ENCODE measurements at regions not wholly inside any gene's neighbourhood (a gene's known extent, or its start where the extent isn't known, plus 50 kb on each side); places are given as distances from the start of the nearest gene placed in this dataset.

DNA sequence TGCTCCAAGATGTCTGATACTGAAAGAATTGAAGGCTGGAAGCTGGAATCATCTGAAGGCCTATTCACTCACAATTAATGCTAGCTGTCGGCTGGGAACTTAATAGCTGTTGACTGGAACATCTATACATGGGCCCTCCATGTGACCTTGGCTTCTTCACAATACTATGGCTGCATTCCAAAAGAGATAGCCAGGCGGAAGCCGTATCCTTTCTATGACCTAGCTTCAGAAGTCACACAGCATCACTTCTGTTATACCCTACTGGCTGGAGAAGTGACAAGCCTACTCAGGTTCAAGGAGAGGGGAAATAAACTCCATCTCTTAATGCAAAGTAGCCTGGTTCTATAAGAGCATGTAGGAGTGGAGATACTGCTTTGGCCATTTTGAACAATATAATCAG, 50.9 kb upstream of the SPRED1 start:
- DNase-seq (ENCODE audit: low read depth, low spot score) = peak; percentile 3
- CTCF ChIA-PET = interaction anchor here (0.9 kb wide), 1 partner anchor 14 kb away, joined by 3 read pairs; no protein-coding TSS in a partner anchor
- dilution Hi-C loops (cut with MboI; ENCODE audit: extremely low pct_ligation_motif_present, low sequenced_read_pairs) = no loop called here

More for the DNA sequence above, 50.9 kb upstream of the SPRED1 start:
- Histone ChIP-seq H3K4me3 (replicated peaks in 1 of 3; ENCODE audit: insufficient read depth in 1 of 3, low read depth in 1 of 3, low read length in 3 of 3) (no peak overlapping the region), H3K27ac (ENCODE audit: insufficient read depth, low read depth, low read length) (no peak overlapping the region), H2AFZ (ENCODE audit: low read depth, low read length) (no peak overlapping the region), H3K79me2 (ENCODE audit: control insufficient read depth, insufficient read depth, low read length) (no peaks in the 10 kb centered on the region), H3K27me3 (ENCODE audit: control insufficient read depth in 2 of 2, insufficient read depth in 2 of 2, low read length in 2 of 2) (peaks cover 13 to 34% of the 10 kb centered on the region in 2 experiments), H3K4me2 (ENCODE audit: insufficient read depth, low read length) (no peak overlapping the region), H3K36me3 (ENCODE audit: control insufficient read depth in 2 of 2, extremely low read depth in 1 of 2, insufficient read depth in 2 of 2, low read length in 2 of 2) (no peaks in the 10 kb centered on the region), H3K4me1 (ENCODE audit: control insufficient read depth, extremely low read depth, insufficient read depth, low read length) (peaks cover 4% of the 10 kb centered on the region), H3K9me1 (replicated peaks; ENCODE audit: control insufficient read depth, extremely low read depth, insufficient read depth, low read length) (no peaks in the 10 kb centered on the region), H4K20me1 (replicated peaks; ENCODE audit: control insufficient read depth, extremely low read depth, insufficient read depth, low read length) (no peaks in the 10 kb centered on the region), H3K9ac (replicated peaks; ENCODE audit: extremely low read depth, insufficient read depth, low read length) (no peak overlapping the region), H3K9me3 (replicated peaks; ENCODE audit: control insufficient read depth, insufficient read depth, low read length) (no peaks in the 10 kb centered on the region)
- POLR2A ChIA-PET = no interaction called here
- BruUV-seq (replicated peaks) = no TSS peak
- intact Hi-C loops (cut with micrococcal nuclease) = no loop called here
- no peak for TF ChIP-seq MYC (IDR thresholded peaks at IDR 0.05; ENCODE audit: low read depth, low read length)
- no peak for TF ChIP-seq FOS (IDR thresholded peaks at IDR 0.05; ENCODE audit: borderline replicate concordance, insufficient read depth, low read length)
- TF ChIP-seq, protein P1, sequence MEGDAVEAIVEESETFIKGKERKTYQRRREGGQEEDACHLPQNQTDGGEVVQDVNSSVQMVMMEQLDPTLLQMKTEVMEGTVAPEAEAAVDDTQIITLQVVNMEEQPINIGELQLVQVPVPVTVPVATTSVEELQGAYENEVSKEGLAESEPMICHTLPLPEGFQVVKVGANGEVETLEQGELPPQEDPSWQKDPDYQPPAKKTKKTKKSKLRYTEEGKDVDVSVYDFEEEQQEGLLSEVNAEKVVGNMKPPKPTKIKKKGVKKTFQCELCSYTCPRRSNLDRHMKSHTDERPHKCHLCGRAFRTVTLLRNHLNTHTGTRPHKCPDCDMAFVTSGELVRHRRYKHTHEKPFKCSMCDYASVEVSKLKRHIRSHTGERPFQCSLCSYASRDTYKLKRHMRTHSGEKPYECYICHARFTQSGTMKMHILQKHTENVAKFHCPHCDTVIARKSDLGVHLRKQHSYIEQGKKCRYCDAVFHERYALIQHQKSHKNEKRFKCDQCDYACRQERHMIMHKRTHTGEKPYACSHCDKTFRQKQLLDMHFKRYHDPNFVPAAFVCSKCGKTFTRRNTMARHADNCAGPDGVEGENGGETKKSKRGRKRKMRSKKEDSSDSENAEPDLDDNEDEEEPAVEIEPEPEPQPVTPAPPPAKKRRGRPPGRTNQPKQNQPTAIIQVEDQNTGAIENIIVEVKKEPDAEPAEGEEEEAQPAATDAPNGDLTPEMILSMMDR (IDR thresholded peaks at IDR 0.05; ENCODE audit: extremely low read depth in 1 of 2, insufficient read depth in 1 of 2, low read depth in 1 of 2, low read length in 2 of 2) = no peak
- TF ChIP-seq POLR2AphosphoS5 (IDR thresholded peaks at IDR 0.05; ENCODE audit: insufficient read depth, low read depth, low read length) = no peak
- TF ChIP-seq GATA2 (IDR thresholded peaks at IDR 0.05; ENCODE audit: insufficient read depth, insufficient read length, low read depth, low read length) = no peak
- no peak for TF ChIP-seq POLR2A (IDR thresholded peaks at IDR 0.05; ENCODE audit: low read depth, low read length)
- TF ChIP-seq EZH2 (IDR thresholded peaks at IDR 0.05; ENCODE audit: borderline replicate concordance, low read depth, low read length, severe bottlenecking) = no peak
- TF ChIP-seq JUN (IDR thresholded peaks at IDR 0.05; ENCODE audit: borderline replicate concordance, insufficient read depth, insufficient read length, low read depth) = no peak
- TF ChIP-seq, protein P2, sequence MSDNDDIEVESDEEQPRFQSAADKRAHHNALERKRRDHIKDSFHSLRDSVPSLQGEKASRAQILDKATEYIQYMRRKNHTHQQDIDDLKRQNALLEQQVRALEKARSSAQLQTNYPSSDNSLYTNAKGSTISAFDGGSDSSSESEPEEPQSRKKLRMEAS (IDR thresholded peaks at IDR 0.05; ENCODE audit: insufficient read depth, insufficient read length) = no peak
- no peak for FAIRE-seq

Data from endothelial cell of umbilical vein (primary cell).